GM06990 (cell line): ENCODE measurements at regions not wholly inside any gene's neighbourhood (a gene's known extent, or its start where the extent isn't known, plus 50 kb on each side); places are given as distances from the start of the nearest gene placed in this dataset.

Experiments used
- DNase-seq: peaks from one replicate; pipeline ENCODE4 v3.0.0-alpha.2; 2011; ENCODE audit not compliant: insufficient read length; ENCODE audit errors: extremely low read depth
- H3K27me3 ChIP-seq: replicated peaks from 2 replicates; pipeline ENCODE4 v1.6.0; 2011; ENCODE audit warnings: low read length; ENCODE audit not compliant: control insufficient read depth, insufficient read depth
- H3K36me3 ChIP-seq: 2 replicates; pipeline ENCODE4 v1.5.1; 2011; ENCODE audit warnings: low read length; ENCODE audit not compliant: control insufficient read depth, insufficient read depth
- H3K4me3 ChIP-seq: replicated peaks from 2 replicates; pipeline ENCODE4 v1.5.1; 2011; ENCODE audit warnings: low read depth, mild to moderate bottlenecking, control low read depth, low read length
- TF ChIP-seq, protein P1 (sequence below): IDR thresholded peaks from 2 replicates; pipeline ENCODE4 v1.5.1; 2011; ENCODE audit warnings: low read length, control low read depth, mild to moderate bottlenecking, inconsistent platforms; ENCODE audit not compliant: insufficient read depth, poor library complexity, severe bottlenecking

DNA sequence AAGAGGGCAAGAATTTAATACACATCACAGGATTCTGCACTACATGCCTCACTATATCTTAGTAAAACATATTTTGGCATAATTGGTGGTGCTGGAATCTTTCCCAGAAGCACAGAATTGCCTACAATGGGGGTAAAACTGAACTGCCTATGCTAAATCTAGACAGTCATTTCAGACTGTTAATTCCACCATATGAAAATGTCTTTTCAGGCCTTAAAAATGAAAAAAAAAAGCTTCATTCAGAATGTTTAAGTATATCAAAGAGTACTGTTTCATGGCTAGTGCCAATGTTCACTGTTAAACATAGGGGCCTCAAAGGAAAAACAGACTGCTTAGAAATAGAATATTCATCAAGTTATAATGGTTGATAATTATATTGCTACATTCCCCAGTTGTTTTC lies 797.0 kb downstream of the PCDH19 start:
- H3K36me3 ChIP-seq, result no peaks in the 10 kb centered on the region
- TF ChIP-seq, protein P1, sequence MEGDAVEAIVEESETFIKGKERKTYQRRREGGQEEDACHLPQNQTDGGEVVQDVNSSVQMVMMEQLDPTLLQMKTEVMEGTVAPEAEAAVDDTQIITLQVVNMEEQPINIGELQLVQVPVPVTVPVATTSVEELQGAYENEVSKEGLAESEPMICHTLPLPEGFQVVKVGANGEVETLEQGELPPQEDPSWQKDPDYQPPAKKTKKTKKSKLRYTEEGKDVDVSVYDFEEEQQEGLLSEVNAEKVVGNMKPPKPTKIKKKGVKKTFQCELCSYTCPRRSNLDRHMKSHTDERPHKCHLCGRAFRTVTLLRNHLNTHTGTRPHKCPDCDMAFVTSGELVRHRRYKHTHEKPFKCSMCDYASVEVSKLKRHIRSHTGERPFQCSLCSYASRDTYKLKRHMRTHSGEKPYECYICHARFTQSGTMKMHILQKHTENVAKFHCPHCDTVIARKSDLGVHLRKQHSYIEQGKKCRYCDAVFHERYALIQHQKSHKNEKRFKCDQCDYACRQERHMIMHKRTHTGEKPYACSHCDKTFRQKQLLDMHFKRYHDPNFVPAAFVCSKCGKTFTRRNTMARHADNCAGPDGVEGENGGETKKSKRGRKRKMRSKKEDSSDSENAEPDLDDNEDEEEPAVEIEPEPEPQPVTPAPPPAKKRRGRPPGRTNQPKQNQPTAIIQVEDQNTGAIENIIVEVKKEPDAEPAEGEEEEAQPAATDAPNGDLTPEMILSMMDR, result no peak
- no peaks in the 10 kb centered on the region for H3K27me3 ChIP-seq
- no peak overlapping the region for H3K4me3 ChIP-seq
- DNase-seq, result no peak

DNA sequence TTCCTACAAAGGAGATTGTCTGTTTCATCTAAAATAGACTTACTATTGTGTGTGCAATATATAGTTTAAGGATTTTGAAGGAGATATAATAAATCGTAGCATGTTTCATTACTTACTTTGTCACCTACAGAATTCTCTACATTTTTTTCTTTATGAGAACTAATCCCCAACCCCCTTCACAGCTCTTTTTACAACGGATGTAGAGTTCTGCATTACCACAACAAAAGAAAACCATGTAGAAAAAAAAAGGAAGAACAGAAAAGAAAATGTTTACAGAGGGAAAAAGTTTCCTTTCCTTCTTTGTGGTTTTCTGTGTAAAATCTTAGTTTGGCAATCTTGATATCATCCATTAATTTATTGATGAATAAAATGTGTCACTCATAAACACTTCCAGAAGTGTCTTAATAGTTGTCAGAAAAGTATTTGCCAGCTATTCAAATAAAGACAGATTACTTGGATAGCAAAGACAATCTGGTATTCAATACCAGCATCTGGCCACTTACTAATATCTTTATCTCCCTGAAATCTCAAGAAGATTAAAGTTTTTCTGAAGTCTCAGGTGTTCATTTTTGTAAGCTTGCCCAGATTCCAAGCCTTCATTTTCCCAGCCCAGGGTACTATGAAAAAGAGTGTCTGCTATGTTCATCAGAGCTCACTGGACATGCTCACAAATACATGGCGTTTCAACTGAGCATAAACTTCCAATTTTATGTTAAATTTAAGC lies 806.8 kb downstream of the PCDH19 start:
- no peak for DNase-seq
- no peaks in the 10 kb centered on the region for H3K27me3 ChIP-seq
- TF ChIP-seq, protein P1, result no peak

DNA sequence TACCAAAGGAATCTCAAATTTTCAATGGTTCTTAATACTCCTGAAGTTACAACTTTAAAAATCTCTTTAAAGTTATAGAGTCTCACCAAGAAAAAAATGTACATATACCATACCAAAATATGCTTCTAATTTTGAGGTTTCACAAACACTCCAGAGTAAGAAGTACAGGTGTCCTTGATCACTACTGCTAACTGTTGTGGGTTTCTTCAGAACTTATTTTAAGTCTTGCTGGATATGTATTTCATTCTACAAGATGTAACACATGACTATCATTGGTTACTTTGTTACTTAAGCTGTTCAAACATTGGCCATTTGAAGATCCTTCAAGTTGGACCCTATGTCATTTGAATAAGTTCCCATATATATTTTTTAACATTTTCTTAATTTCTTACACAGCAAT lies 808.0 kb downstream of the PCDH19 start:
- H3K4me3 ChIP-seq, result no peak overlapping the region
- no peaks in the 10 kb centered on the region for H3K27me3 ChIP-seq
- no peaks in the 10 kb centered on the region for H3K36me3 ChIP-seq
- TF ChIP-seq, protein P1, result no peak
- no peak for DNase-seq

More for the DNA sequence above, 806.8 kb downstream of the PCDH19 start:
- H3K36me3 ChIP-seq, result no peaks in the 10 kb centered on the region
- no peak overlapping the region for H3K4me3 ChIP-seq

DNA sequence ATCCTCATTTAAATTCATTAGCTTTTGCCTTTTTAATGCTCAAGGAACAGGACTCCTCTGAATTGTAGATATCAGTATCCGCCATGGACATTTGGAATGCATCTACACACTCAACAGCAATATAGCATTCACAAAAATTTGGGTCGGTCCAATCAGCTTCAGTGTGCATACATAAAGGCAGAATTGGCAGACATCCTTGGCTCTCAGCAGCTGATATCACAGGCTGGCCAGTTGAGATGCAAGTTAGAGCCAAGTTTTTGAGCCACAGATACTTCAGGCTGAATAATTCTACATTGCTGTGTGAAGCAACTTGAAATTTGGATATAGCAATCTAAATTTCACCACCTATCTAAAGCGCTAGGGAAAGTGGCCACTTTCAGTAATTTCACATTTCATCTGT lies 821.1 kb downstream of the PCDH19 start:
- no peak overlapping the region for H3K4me3 ChIP-seq
- no peak for DNase-seq
- H3K36me3 ChIP-seq, result no peaks in the 10 kb centered on the region
- TF ChIP-seq, protein P1, result no peak
- no peaks in the 10 kb centered on the region for H3K27me3 ChIP-seq

DNA sequence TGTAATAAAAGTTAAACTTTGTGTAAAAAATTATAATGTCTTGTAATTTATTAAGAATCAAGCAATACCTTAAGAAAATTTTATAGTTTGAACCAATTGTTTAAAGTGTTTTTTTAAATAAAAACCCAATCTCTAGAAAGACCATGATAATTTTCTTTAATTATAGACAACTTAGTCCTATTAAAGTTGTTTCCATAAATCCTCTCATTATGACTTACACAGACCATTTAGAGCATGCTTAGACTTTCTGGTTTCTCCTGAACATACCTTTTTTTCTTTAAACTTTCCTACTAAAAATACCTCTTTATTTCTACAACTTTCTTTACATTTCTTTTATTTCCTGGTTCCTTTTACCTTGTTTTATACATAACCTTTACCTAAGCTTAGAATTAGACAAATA lies 837.4 kb downstream of the PCDH19 start:
- H3K36me3 ChIP-seq, result no peaks in the 10 kb centered on the region
- no peak for DNase-seq
- TF ChIP-seq, protein P1, result no peak
- H3K4me3 ChIP-seq, result no peak overlapping the region
- no peaks in the 10 kb centered on the region for H3K27me3 ChIP-seq

DNA sequence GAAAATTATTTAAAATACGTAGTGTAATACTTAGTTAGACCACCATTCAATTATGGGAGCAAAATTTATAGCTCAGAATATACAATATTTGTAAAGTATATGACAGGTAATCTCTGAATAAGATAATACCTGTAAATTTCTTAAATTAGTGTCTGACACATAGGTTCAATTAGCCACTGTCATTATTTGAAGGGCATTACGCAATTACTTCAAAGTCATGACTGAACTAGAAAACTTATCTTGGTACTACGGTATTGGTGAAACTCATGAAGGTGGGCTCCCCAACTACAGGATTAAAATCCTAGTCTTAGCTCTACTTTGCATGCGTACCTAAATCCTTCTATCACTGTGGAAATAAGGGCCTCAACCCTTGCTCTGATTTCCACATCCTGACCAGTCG lies 860.7 kb downstream of the PCDH19 start:
- H3K4me3 ChIP-seq, result no peak overlapping the region
- DNase-seq, result no peak
- no peaks in the 10 kb centered on the region for H3K27me3 ChIP-seq
- TF ChIP-seq, protein P1, result no peak
- H3K36me3 ChIP-seq, result no peaks in the 10 kb centered on the region
